Panc1 (cell line): ENCODE measurements at regions not wholly inside any gene's neighbourhood (a gene's known extent, or its start where the extent isn't known, plus 50 kb on each side); places are given as distances from the start of the nearest gene placed in this dataset.

ENCODE experiments used
- ATAC-seq: fragments of 200-7000 bp; cut with Tn5 transposase; 2 replicates; pipeline ENCODE4 v1.9.1; 2020; ENCODE audit warnings: mild to moderate bottlenecking, moderate library complexity
- BruUV-seq: library from RNA; stranded (reverse); fragments of 400-500 nt; replicated peaks from 2 replicates; lab custom pipeline; 2021; lab: Mats Ljungman, UMichigan
- CTCF ChIA-PET: fragments of 300-600 bp; sonication (Branson Sonifier 250); formaldehyde crosslinking; loops from one replicate; lab custom pipeline; 2022; ENCODE audit warnings: antibody characterized with exemption; lab: Charles Lee
- POLR2A ChIA-PET: fragments of 300-600 bp; sonication (Branson Sonifier 250); formaldehyde crosslinking; loops from one replicate; lab custom pipeline; 2022; ENCODE audit warnings: antibody characterized with exemption; lab: Charles Lee
- DNase-seq: peaks from one replicate; pipeline ENCODE4 v3.0.0-alpha.2; 2010; ENCODE audit warnings: low read depth, low spot score
- H3K27ac ChIP-seq: 2 replicates; pipeline ENCODE4 v1.5.1; 2011; ENCODE audit warnings: mild to moderate bottlenecking, low read length, inconsistent platforms
- H3K27me3 ChIP-seq: fragments of 200-500 bp; sonication (Bioruptor generic); 2 replicates; pipeline ENCODE4 v1.6.0; 2014; ENCODE audit warnings: low read length, inconsistent platforms; ENCODE audit not compliant: control insufficient read depth, insufficient read depth
- H3K36me3 ChIP-seq: fragments of 200-500 bp; sonication (Bioruptor generic); 2 replicates; pipeline ENCODE4 v1.5.1; 2014; ENCODE audit warnings: inconsistent platforms, mild to moderate bottlenecking, low read length, moderate library complexity; ENCODE audit not compliant: control insufficient read depth, insufficient read depth
- H3K4me1 ChIP-seq: 2 replicates; pipeline ENCODE4 v1.5.1; 2011; ENCODE audit warnings: inconsistent platforms, mild to moderate bottlenecking, low read length, moderate library complexity; ENCODE audit not compliant: control insufficient read depth, insufficient read depth
- H3K4me3 ChIP-seq, 2 experiments: 2 replicates each; pipeline ENCODE4 v1.5.1; 2011 to 2012; ENCODE audit warnings: low read depth in 2 of 2, low read length in 2 of 2, mild to moderate bottlenecking in 2 of 2, inconsistent platforms in 1 of 2, moderate library complexity in 1 of 2
- H3K9me3 ChIP-seq: fragments of 200-500 bp; sonication (Bioruptor generic); 2 replicates; pipeline ENCODE4 v1.5.1; 2014; ENCODE audit warnings: low read depth, mild to moderate bottlenecking, inconsistent platforms, low read length, moderate library complexity; ENCODE audit not compliant: control insufficient read depth, insufficient read depth
- POLR2AphosphoS5 ChIP-seq: IDR thresholded peaks from 2 replicates; pipeline ENCODE4 v1.6.1; 2012; ENCODE audit warnings: mild to moderate bottlenecking, low read depth, low read length, moderate library complexity
- SIN3A ChIP-seq: IDR thresholded peaks from 2 replicates; pipeline ENCODE4 v1.6.1; 2012; ENCODE audit warnings: low read depth, mild to moderate bottlenecking, low read length, moderate library complexity, borderline replicate concordance; ENCODE audit not compliant: insufficient read depth
- TCF7L2 ChIP-seq: IDR thresholded peaks from 2 replicates; pipeline ENCODE4 v1.6.1; 2011; ENCODE audit warnings: mild to moderate bottlenecking, low read depth, low read length, inconsistent platforms
- in situ Hi-C: cut with HindIII; loops from 2 replicates; pipeline ENCODE4 v1.10.0; 2016; ENCODE audit warnings: low sequenced_read_pairs, low pct_unique_long_range_greater_than_20kb
- intact Hi-C: fragments of 100-400 bp; cut with micrococcal nuclease; formaldehyde crosslinking; loops from one replicate; pipeline ENCODE4 v1.10.0; 2022; ENCODE audit not compliant: unreplicated experiment
- TF ChIP-seq, protein P1 (sequence below): fragments of 450-650 bp; IDR thresholded peaks from 2 replicates; pipeline ENCODE4 v1.5.1; 2017; ENCODE audit warnings: mild to moderate bottlenecking
- TF ChIP-seq, protein P2 (sequence below), 2 experiments: IDR thresholded peaks; 2 replicates each; pipeline ENCODE4 v1.6.1; 2011 to 2012; ENCODE audit warnings: low read depth in 2 of 2, control low read depth in 1 of 2, low read length in 1 of 2, mild to moderate bottlenecking in 1 of 2, moderate library complexity in 1 of 2; ENCODE audit not compliant: insufficient read depth in 1 of 2

DNA sequence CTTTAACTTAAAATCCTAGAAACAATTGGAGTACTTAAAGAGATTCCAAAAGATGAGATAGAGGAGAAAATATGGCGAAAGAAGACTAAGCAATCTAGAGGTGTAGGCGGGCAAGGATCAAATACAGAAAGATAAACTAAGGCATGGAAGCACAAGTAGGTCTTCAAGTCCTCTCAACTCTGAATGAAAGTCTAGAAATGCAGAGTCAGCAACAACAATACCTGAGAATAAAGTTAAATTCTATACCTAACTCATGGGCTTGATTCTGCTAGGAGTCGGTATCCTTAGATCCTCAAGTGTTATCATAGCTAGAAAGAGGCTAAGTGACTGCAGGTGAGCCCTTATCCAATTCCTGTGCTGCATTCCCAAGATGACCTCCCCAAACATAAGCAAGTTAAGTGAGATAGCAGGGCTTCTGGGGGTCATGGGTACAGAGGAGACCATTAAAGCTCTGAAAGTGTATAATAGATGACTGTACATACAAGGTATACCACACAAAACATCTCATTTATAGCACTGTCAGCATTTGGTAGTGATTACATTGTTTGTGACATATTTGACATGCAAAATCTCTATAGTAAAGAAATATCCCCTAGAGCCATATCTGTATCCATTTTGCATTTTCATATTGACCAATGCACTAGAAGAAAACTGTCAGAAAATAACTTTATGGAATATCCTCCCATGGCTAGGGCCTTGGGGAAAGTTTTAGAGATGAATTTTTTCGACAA lies 82.5 kb upstream of the ARID2 start:
- Histone ChIP-seq H3K4me3 (no peak overlapping the region), H3K27me3 (peaks cover 5% of the 10 kb centered on the region; the same call in 1 of the 2 replicates), H3K27ac (no peak overlapping the region), H3K36me3 (no peaks in the 10 kb centered on the region), H3K9me3 (no peaks in the 10 kb centered on the region), H3K4me1 (no peaks in the 10 kb centered on the region)
- TF ChIP-seq, protein P1, sequence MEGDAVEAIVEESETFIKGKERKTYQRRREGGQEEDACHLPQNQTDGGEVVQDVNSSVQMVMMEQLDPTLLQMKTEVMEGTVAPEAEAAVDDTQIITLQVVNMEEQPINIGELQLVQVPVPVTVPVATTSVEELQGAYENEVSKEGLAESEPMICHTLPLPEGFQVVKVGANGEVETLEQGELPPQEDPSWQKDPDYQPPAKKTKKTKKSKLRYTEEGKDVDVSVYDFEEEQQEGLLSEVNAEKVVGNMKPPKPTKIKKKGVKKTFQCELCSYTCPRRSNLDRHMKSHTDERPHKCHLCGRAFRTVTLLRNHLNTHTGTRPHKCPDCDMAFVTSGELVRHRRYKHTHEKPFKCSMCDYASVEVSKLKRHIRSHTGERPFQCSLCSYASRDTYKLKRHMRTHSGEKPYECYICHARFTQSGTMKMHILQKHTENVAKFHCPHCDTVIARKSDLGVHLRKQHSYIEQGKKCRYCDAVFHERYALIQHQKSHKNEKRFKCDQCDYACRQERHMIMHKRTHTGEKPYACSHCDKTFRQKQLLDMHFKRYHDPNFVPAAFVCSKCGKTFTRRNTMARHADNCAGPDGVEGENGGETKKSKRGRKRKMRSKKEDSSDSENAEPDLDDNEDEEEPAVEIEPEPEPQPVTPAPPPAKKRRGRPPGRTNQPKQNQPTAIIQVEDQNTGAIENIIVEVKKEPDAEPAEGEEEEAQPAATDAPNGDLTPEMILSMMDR: no peak
- no peak for TF ChIP-seq POLR2AphosphoS5
- no peak for TF ChIP-seq SIN3A
- TF ChIP-seq TCF7L2: no peak
- TF ChIP-seq, protein P2, sequence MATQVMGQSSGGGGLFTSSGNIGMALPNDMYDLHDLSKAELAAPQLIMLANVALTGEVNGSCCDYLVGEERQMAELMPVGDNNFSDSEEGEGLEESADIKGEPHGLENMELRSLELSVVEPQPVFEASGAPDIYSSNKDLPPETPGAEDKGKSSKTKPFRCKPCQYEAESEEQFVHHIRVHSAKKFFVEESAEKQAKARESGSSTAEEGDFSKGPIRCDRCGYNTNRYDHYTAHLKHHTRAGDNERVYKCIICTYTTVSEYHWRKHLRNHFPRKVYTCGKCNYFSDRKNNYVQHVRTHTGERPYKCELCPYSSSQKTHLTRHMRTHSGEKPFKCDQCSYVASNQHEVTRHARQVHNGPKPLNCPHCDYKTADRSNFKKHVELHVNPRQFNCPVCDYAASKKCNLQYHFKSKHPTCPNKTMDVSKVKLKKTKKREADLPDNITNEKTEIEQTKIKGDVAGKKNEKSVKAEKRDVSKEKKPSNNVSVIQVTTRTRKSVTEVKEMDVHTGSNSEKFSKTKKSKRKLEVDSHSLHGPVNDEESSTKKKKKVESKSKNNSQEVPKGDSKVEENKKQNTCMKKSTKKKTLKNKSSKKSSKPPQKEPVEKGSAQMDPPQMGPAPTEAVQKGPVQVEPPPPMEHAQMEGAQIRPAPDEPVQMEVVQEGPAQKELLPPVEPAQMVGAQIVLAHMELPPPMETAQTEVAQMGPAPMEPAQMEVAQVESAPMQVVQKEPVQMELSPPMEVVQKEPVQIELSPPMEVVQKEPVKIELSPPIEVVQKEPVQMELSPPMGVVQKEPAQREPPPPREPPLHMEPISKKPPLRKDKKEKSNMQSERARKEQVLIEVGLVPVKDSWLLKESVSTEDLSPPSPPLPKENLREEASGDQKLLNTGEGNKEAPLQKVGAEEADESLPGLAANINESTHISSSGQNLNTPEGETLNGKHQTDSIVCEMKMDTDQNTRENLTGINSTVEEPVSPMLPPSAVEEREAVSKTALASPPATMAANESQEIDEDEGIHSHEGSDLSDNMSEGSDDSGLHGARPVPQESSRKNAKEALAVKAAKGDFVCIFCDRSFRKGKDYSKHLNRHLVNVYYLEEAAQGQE (IDR thresholded peaks at IDR 0.05; ENCODE audit: insufficient read depth in 1 of 2, low read depth in 2 of 2, low read length in 1 of 2): no peak
- POLR2A ChIA-PET: no interaction called here
- CTCF ChIA-PET: no interaction called here
- no peak for DNase-seq
- ATAC-seq: no peak
- BruUV-seq: no TSS peak
- intact Hi-C loops (no loop called here), in situ Hi-C loops (no loop called here)

DNA sequence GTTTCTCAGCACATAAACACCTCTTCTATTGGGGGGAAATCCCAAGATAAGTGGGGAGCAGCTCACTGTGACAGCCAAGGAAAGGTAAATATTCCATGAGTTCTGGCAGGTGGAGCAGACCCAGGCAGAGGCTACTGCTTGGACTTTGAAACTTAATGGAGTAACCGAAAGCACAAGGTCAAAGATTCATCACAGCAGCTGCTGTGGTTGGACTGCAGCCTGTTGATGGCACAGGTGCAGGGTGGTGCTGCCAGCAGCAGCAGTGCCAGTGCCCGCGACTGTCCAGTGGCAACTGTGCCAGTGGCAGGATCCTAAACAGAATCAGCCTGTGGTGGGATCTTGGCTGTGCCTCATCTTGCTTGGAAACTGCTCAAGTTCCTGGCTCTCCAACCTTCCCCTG lies 81.4 kb upstream of the ARID2 start:
- Histone ChIP-seq H3K4me1 (no peaks in the 10 kb centered on the region), H3K36me3 (no peaks in the 10 kb centered on the region), H3K27ac (no peak overlapping the region), H3K4me3 (no peak overlapping the region), H3K9me3 (no peaks in the 10 kb centered on the region), H3K27me3 (peaks cover 5% of the 10 kb centered on the region; the same call in 1 of the 2 replicates)
- TF ChIP-seq TCF7L2: no peak
- TF ChIP-seq, protein P2 (IDR thresholded peaks at IDR 0.05; ENCODE audit: insufficient read depth in 1 of 2, low read depth in 2 of 2, low read length in 1 of 2): no peak
- TF ChIP-seq, protein P1: no peak
- TF ChIP-seq SIN3A: no peak
- TF ChIP-seq POLR2AphosphoS5: no peak
- no peak for ATAC-seq
- intact Hi-C loops: no loop called here
- in situ Hi-C loops: no loop called here
- POLR2A ChIA-PET: no interaction called here
- BruUV-seq: no TSS peak
- CTCF ChIA-PET: no interaction called here
- DNase-seq: no peak
